HCT116 (cell line): ENCODE measurements at regions not wholly inside any gene's neighbourhood (a gene's known extent, or its start where the extent isn't known, plus 50 kb on each side); places are given as distances from the start of the nearest gene placed in this dataset.

ENCODE experiments used
- CTCF ChIP-seq, 3 experiments: fragments of 200-600 bp in 1 of 3; sonication (generic) in 1 of 3; IDR thresholded peaks in 2 of 3; conservative IDR thresholded peaks in 1 of 3; 2 replicates each; pipeline ENCODE4 v1.5.1; 2012 to 2017; ENCODE audit warnings: low read depth in 2 of 3, low read length in 2 of 3, antibody characterized with exemption in 1 of 3, borderline replicate concordance in 1 of 3, control low read depth in 1 of 3, mild to moderate bottlenecking in 1 of 3, mixed read lengths in 1 of 3, mixed run types in 1 of 3, moderate library complexity in 1 of 3; ENCODE audit not compliant: insufficient read depth in 1 of 3
- FOSL1 ChIP-seq: IDR thresholded peaks from 2 replicates; pipeline ENCODE4 v1.6.1; 2012; ENCODE audit warnings: low read depth
- MAX ChIP-seq: IDR thresholded peaks from 2 replicates; pipeline ENCODE4 v1.6.1; 2012
- POLR2A ChIP-seq: IDR thresholded peaks from 2 replicates; pipeline ENCODE4 v1.7.0; 2011; ENCODE audit warnings: borderline replicate concordance; ENCODE audit not compliant: insufficient read depth, insufficient read length; ENCODE audit errors: extremely low read depth
- RAD21 ChIP-seq: IDR thresholded peaks from 2 replicates; pipeline ENCODE4 v1.6.1; 2012; ENCODE audit warnings: low read depth, mild to moderate bottlenecking
- SRF ChIP-seq: IDR thresholded peaks from 2 replicates; pipeline ENCODE4 v1.6.1; 2012; ENCODE audit warnings: low read depth

- TF ChIP-seq CTCF (IDR thresholded peaks at IDR 0.05 in 2 of 3, conservative IDR thresholded peaks at IDR 0.05 in 1 of 3; ENCODE audit: borderline replicate concordance in 1 of 3, insufficient read depth in 1 of 3, low read depth in 2 of 3, low read length in 2 of 3) (no peak), POLR2A (no peak), RAD21 (no peak), FOSL1 (no peak), MAX (no peak), SRF (no peak)
Observed at GRCh38 chr1:80044662-80045061, 1038.1 kb upstream of the ADGRL4 start.
